OCI-LY7 (cell line): ENCODE measurements at regions not wholly inside any gene's neighbourhood (a gene's known extent, or its start where the extent isn't known, plus 50 kb on each side); places are given as distances from the start of the nearest gene placed in this dataset.

Source experiments
- EZH2phosphoT487 ChIP-seq: fragments of 200-600 bp; sonication (generic); IDR thresholded peaks from 2 replicates; pipeline ENCODE4 v1.6.1; 2018; ENCODE audit warnings: low read depth, borderline replicate concordance, mild to moderate bottlenecking, mixed run types, antibody characterized with exemption, low read length, moderate library complexity, mixed read lengths
- TF ChIP-seq, protein P1 (sequence below): fragments of 200-600 bp; sonication (generic); conservative IDR thresholded peaks from 2 replicates; pipeline ENCODE4 v1.5.1; 2014; ENCODE audit warnings: mild to moderate bottlenecking, antibody characterized with exemption, low read length, moderate library complexity, mixed read lengths

DNA sequence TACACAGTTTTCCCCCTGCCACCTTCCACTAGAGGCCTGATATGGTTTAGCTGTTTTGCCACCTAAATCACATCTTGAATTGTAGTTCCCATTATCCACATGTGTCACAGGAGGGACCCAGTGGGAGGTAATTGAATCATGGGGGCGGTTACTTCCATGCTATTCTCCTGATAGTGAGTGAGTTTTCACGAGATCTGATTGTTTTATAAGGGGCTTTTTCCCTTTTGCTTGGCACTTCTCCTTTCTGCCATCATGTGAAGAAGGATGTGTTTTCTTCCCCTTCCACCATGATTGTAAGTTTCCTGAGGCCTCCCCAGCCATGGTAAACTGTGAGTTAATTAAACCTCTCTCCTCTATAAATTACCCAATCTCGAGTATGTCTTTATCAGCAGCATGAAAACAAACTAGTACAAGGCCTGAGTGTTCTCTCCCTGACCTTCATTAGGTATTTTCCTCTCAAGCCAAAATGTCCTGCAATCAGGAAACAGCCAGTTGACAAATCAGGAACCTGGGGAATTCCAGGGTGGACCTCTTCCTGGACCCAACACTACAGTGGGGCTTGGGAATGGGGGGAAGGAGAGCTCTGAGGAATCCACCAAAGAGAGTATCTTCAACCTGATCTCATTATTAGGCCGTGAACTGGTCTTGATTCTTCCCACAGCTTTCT is 129.9 kb downstream of the TXNL1 start:
- TF ChIP-seq, protein P1, sequence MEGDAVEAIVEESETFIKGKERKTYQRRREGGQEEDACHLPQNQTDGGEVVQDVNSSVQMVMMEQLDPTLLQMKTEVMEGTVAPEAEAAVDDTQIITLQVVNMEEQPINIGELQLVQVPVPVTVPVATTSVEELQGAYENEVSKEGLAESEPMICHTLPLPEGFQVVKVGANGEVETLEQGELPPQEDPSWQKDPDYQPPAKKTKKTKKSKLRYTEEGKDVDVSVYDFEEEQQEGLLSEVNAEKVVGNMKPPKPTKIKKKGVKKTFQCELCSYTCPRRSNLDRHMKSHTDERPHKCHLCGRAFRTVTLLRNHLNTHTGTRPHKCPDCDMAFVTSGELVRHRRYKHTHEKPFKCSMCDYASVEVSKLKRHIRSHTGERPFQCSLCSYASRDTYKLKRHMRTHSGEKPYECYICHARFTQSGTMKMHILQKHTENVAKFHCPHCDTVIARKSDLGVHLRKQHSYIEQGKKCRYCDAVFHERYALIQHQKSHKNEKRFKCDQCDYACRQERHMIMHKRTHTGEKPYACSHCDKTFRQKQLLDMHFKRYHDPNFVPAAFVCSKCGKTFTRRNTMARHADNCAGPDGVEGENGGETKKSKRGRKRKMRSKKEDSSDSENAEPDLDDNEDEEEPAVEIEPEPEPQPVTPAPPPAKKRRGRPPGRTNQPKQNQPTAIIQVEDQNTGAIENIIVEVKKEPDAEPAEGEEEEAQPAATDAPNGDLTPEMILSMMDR: no peak
- no peak for TF ChIP-seq EZH2phosphoT487
